HG02610 (cell line): ENCODE measurements at regions not wholly inside any gene's neighbourhood (a gene's known extent, or its start where the extent isn't known, plus 50 kb on each side); places are given as distances from the start of the nearest gene placed in this dataset.
A peak's percentile ranks its signal among the peaks of the same experiment; 100 is the strongest.
"Not testable (repeated sequence)": the region's sequence is repeated elsewhere in the genome, so short reads cannot be mapped to it uniquely, and the experiment has no call there.

Source experiments
- ATAC-seq: cut with Tn5 transposase; IDR thresholded peaks from one replicate; pipeline ENCODE4 v1.9.1; 2021; ENCODE audit warnings: mild to moderate bottlenecking, moderate library complexity; ENCODE audit not compliant: unreplicated experiment

DNA sequence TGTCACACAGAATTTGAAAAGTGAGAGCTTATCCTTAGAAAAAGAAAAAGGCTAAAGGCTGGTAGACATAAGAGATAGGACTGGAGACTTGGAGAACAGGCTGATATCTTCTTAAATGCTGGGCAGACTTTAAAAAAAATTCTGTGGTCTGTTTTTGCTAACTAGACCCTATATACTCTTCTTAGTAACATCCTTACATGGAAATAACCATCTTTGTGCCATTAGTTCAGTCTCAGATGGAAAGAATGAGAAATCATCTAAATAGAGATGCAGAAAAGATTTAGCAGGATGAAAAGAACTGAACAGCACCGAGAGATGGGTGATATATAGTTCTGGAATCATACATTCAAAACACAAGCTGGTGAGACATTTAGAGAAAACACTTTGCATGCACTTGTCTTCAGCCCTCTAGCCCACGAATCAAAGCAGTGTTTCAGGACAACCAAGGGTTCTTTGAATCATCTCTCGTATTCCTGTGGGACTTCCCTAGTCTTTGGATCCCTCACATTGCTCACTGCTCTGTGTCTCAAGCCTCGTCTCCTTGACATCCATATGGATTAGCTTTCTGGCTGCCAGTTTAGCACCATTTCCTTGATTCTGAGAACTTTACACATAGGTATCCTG, 93.0 kb upstream of the LYSMD4 start:
- ATAC-seq = peak; percentile 63

DNA sequence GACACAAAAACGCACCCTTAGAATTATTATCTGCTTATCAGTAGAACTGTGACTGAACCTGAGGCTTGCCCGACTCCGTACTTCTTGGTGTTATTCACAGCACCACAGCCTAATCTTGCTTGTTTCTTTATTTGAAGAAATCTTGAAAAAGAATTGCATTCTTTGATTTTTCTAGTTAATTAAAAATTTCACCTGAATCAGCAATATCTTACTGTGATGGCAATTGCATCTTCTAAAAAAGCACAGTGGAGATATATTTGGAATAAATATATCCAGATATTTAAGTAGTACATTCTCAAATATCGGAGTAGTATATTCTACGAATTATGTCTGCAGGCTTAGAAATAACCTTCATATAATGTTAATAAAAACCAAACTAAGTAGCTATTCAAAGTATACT, 90.1 kb upstream of the LYSMD4 start:
- ATAC-seq = no peak

DNA sequence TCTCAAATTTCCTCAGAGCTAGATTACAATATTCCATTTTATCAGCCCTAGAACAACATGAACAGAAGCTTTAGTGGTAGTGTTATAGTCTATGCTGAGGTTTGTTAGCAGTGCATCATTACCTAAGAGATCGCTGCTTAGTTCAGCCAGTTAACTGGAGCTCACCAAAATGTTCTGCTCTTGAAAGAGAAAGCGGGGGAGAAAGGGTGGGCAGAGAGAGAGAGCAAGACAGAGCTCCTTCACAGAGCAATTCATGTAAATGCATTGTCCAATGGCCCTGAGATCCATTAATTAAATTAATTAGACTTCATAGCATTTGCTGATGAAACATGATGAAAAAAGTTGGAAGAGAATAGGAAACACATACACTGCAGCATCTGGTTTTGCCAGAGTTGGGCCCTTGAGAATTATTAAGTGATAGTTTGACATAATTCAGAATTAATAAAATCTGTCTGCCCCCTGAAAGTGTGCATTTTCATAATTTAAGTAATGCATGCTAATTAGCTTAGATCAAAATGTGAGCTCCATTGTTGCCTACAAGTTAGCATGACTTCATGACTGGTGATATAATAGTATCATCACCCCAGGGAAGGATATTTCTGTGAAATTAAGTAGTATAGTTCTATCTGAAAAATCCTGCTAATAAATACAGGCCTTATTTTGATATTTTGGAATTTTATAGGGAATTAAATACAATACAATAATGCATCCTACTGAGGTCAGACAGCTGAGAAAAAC, 86.9 kb upstream of the LYSMD4 start:
- no peak for ATAC-seq

DNA sequence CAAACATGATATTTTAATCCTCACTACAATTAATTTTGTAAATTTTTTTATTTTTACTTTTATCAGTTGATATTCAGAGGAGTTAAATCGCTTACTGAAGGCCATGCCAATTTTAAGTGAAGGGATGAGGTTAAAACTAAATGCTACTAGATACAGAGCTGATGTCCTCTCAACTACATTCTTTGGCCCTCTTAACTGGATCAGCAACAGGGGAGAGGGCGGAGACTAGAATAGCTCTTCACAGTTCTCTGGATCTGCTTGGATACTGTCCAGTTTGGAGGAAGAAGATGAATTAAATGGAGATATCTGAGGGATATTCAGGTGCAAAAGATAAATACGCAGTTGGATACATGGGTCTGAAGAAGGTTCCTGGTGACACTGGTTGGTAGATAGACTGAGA, 85.6 kb upstream of the LYSMD4 start:
- ATAC-seq = no peak

DNA sequence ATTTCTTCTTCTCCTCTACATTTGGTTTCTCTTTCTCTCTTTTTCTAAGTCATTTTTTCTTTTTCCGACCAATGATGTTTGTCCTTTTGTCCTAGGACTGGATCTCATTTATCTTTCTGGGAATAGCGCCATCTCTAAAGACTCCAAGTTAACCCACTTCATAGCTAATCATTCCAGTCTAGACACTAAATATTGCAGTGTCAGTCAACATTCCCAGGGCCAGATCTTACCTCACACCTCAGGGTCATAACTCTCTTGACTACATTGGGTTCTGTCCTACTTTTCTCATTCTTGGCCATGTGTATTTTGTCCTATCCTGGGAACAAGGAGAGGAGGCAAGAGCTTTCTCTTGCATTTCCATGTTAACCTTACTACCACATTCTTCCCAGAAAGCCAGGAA, 83.6 kb upstream of the LYSMD4 start:
- ATAC-seq = not testable (repeated sequence)

DNA sequence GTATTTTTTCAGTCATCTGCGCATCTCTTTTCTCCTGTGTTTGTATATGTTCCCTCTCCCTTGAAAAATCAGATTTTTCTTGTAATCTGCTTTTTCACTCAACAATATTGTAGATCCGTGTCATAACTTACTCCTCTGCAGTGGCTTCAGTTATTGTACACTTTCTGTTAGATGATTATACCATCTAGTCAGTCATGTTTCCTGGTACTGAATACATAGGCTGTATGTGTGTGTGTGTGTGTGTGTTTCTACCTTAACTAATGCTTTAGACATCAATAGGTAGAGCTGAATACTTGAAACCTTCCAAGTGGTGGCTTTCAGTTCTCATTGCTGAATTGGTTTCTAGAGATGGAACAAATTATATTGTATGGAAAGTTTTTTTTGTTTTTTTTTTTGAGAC, 77.4 kb upstream of the LYSMD4 start:
- ATAC-seq = not testable (repeated sequence)

DNA sequence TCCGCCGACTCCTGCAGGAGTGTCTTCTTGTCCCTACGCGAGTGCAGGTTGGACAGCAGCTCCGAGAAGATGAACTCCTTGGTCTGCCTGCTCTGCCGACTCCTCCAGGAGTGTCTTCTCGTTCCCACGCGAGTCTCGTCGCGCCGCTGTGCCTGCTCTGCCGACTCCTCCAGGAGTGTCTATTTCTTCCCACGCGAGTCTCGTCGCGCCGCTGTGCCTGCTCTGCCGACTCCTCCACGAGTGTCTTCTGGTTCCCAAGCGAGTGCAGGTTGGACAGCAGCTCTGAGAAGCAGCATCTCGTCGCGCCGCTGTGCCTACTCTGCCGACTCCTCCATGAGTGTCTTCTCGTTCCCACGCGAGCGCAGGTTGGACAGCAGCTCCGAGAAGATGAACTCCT, 66.6 kb upstream of the LYSMD4 start:
- not testable (repeated sequence) for ATAC-seq

DNA sequence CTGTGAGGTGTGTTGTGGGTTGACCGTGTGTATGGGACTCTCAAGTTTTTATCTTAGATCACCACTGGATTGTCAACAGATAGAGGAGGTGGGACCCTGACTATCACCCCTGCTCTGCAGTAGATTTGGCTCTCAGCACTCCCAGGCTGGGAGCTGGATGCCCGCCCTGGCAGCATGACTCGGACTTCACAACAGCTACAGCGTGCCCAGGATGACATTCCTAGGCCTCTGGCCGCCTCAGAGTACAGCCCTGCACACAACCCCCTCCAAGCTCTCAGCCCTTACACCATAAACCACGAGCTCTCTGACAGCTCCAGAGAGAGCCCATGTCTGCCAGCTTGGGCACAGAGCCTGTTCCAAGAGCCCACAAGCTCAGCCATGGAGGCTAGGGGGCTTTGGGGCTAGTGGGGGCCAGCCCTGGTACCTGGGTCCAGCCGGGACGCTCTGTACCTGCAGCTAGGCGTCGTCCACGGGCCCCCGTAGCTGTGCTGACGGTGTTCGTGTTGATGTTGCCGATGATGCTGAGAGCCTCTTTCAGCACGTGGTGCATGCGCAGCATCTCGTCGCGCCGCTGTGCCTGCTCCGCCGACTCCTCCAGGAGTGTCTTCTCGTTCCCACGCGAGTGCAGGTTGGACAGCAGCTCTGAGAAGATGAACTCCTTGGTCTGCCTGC, 66.1 kb upstream of the LYSMD4 start:
- ATAC-seq = not testable (repeated sequence)

DNA sequence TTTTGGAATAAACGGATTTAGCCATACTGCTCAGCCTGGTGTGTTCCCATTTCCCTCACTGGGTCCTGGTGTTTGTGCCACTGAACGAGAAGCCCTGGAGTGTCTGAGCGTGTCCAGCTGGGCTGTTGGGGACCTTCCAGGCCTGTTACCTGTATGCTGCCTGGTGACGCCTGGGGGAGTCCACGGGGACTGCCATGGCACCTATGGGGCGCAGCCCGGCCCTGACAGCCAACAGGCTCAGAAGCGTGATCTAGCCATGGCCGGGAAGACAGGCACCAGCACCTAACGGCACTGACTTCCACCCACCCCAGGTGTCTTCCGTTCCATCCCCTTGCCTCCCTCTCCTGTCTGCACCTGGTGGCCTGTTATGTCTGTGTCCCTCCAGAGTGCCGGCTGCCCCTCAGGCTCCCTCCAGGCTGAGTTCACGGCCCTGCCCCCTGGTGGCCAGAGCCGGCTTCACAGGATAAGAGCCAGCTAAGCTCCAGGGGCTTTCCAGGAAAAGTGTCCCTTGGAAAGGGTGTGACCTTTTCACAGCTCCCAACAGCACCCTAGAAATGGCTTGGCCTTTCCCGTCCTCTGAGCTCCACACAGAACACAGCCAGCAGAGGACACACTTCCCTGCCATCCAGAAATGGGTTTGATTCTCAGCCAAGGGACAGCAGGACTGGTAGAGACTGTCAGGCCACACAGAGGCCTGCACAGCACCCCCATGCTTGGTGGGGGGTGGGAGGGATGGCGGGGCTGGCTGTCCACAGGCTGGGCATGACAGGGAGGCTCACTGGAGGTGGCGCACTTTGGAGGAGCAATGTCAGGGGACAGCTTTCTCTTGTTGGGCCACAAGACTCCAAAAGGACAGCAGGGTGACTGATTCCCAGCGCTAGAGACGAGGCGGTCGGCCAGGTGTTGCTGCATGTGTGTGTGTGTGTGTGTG, 64.0 kb upstream of the LYSMD4 start:
- not testable (repeated sequence) for ATAC-seq

DNA sequence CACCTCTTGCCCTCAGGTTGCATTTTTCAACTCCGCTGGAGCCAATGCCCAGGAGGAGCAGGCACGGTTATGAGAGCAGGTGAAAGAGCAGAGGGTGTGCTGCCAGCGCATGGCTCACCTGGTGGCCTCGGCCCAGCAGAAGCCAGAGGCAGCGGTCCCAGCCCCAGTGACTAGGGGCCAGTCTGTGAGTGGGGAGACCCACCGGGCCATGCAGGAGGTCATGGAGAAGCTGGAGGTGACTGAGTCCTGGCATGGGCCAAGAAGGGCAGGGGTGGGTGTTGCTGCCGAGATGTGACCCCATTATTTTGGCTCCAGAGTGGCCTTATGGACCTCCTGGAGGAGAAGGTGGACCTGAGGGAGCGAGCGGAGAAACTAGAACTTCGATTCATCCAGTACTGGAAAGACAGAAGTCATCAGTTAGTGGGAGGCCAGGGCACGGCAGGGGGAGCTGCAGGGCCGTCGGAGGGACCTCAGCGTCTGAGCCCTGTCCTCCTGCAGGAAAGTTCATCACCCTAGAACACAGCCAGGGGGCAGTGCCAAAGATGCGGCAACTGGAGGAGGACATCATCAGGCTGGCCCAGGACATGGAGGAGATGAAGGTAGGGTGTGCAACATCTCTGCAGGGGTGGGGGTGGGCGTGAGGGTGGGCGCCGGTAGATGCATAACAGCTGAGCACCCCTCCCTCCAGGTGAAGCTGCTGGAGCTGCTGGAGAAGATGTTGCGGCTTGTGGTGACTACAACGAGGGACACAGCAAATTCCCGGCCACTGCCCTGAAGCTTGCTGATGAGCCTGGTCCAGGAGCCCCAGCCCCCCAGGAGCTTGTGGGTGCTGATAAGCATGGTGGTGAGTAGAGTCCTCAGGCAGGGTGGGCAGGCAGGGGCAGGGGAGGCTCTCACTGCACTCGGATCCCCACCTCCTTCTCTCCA, 58.9 kb upstream of the LYSMD4 start:
- ATAC-seq = not testable (repeated sequence)

DNA sequence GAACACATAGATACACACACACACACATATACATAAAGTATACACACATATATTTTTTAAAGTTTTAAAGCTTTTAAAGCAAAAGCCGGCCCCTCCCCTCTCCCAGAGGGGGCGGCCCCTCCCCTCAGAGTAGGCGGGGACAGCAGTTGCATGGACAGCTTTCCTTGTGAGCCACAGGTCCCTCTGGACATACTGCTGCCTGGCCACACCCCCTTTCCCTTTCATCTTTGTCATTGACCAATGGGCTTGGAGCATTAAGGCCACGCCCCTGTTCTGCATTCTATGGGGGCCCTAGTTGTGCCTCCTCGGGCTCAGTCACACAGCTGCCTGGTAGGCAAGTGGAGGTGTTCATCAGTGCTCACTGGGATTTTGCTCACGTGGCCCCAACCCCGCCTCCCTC, 57.5 kb upstream of the LYSMD4 start:
- not testable (repeated sequence) for ATAC-seq

DNA sequence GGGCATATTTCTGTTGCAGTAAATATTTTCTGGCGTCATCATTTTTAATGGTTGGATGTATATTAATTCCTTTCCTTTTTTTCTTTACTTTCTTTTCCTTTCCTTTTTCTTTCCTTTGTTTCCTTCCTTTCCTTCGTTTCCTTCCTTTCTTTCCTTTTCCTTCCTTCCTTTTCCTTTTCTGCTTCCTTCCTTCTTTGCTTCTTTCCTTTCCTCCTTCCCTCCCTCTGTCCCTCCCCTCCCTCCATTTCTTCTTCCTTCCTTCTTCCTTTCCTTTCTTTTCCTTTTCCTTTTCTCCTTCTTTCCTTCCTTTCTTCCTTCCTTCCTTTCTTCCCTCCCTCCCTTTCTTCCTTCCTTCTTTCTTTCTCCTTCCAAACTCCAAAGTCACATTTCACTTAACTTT, 54.9 kb upstream of the LYSMD4 start:
- ATAC-seq = no peak

DNA sequence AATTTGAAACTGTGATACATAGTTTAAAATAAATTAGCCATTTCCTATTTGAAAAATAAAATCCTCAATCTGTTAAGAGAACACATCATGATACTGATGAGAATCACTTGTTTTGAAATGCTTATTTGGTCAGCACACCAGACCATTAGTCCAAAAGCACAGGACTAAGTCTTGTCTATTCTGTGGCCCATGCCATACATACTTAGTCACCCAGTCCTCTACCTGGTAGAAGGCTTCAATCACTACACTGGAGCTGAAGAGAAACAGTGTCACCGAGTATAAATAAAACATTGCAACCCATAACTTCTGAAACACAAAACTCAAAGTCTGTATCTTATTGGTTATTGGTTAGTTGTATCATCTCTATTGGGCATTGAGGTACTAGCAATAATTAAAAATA, 51.6 kb upstream of the LYSMD4 start:
- not testable (repeated sequence) for ATAC-seq

DNA sequence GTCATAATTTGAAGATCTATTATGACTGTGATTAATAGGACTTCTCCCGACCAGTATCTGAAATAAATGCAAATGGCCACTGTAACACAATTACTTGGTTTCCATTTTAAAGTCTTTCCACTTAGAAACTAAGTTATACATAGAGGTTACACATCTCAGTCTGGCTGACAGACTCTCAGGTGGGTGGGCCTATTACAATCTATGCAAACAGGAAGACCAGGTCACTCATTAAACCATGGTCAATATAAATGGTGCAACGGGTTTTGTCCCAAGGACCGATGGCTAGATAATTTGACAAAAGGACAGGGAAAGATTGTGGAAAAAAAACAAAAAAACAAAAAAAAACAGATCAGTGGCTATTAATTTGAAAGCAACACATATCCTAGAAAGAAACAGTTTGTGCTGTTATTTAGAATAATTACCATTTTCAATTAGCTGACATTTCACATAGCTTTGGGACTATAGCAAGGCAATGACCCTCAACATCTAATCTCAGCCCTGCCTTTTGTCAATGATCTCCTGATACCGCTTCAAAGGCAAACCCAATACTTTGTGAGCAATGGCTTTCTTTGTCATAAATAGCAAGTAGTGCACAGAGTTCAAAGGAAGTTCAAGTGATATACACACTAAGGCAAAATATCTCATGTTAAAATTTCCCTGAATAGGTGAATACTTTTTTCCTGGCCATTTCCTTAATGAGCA, 50.8 kb upstream of the LYSMD4 start:
- ATAC-seq = not testable (repeated sequence)
